Esophagus squamous epithelium (tissue), 5 donors: ENCODE measurements at regions not wholly inside any gene's neighbourhood (a gene's known extent, or its start where the extent isn't known, plus 50 kb on each side); places are given as distances from the start of the nearest gene placed in this dataset.
"Not testable (repeated sequence)": the region's sequence is repeated elsewhere in the genome, so short reads cannot be mapped to it uniquely, and the experiment has no call there.

Experiments used
- DNase-seq: peaks from one replicate; lab custom pipeline; 2025; lab: John Stamatoyannopoulos, UW
- H3K27ac ChIP-seq, 4 donors: fragments of 200-600 bp; sonication (generic); one replicate each; pipeline ENCODE4 v1.5.1; 2016 to 2019; ENCODE audit warnings: mild to moderate bottlenecking in 1 of 4
- H3K27me3 ChIP-seq, 4 donors: fragments of 200-600 bp; sonication (generic); 1 replicate in 3 of 4; 2 replicates in 1 of 4; pipeline versions ENCODE4 v1.5.1 to v1.6.0; 2017 to 2021; ENCODE audit warnings: antibody characterized with exemption in 1 of 4
- H3K36me3 ChIP-seq, 3 donors: fragments of 200-600 bp; sonication (generic); one replicate each; pipeline ENCODE4 v1.5.1; 2016 to 2019
- H3K4me1 ChIP-seq, 3 donors: fragments of 200-600 bp; sonication (generic); one replicate each; pipeline ENCODE4 v1.5.1; 2017 to 2019
- H3K4me3 ChIP-seq, 4 donors: fragments of 200-600 bp; sonication (generic); 1 replicate in 3 of 4; 2 replicates in 1 of 4; pipeline ENCODE4 v1.5.1; 2016 to 2019; ENCODE audit warnings: mild to moderate bottlenecking in 2 of 4, moderate library complexity in 1 of 4
- H3K9me3 ChIP-seq, 3 donors: fragments of 200-600 bp; sonication (generic); one replicate each; pipeline ENCODE4 v1.5.1; 2016 to 2019
- CTCF ChIP-seq, 6 experiments: fragments of 450-650 bp in 4 of 6; fragments of 200-600 bp in 2 of 6; sonication (generic) in 2 of 6; IDR thresholded peaks; one replicate each; pipeline ENCODE4 v1.5.1; 2016 to 2019; ENCODE audit warnings: antibody characterized with exemption in 6 of 6, mild to moderate bottlenecking in 4 of 6, moderate library complexity in 4 of 6
- POLR2A ChIP-seq, 4 donors: fragments of 450-650 bp; IDR thresholded peaks; one replicate each; pipeline ENCODE4 v1.6.1; 2017; ENCODE audit warnings: antibody characterized with exemption in 4 of 4, mild to moderate bottlenecking in 4 of 4, moderate library complexity in 3 of 4
- WGBS, 2 donors: methylation state at CpG; one replicate each; pipeline ENCODE4 v1.1.5; 2018; 5-methylcytosine and 5-hydroxymethylcytosine counted together
- intact Hi-C: fragments of 100-400 bp; cut with DNase I; formaldehyde crosslinking; loops from one replicate; pipeline ENCODE4 v1.15.0; 2022
- donor health status: DM: yes; HTN: yes; CAD: no.

GRCh38 chr12:72742568-72742967, 470.4 kb downstream of the TRHDE start:
- TF ChIP-seq CTCF (IDR thresholded peaks at IDR 0.05) (no peak), POLR2A (IDR thresholded peaks at IDR 0.05) (no peak)
- Histone ChIP-seq H3K27me3 (no peaks in the 10 kb centered on the region), H3K36me3 (no peaks in the 10 kb centered on the region), H3K27ac (no peak overlapping the region), H3K4me1 (no peaks in the 10 kb centered on the region), H3K4me3 (no peak overlapping the region), H3K9me3 (peaks cover 0 to 17% (median 8%) of the 10 kb centered on the region in 3 donors)
- no peak for DNase-seq
- intact Hi-C loops: no loop called here

GRCh38 chr12:72746048-72746447, 473.9 kb downstream of the TRHDE start:
- intact Hi-C loops: no loop called here
- TF ChIP-seq POLR2A (IDR thresholded peaks at IDR 0.05): no peak
- TF ChIP-seq CTCF (IDR thresholded peaks at IDR 0.05): no peak
- no peak for DNase-seq
- WGBS, 2 donors: 51 to 68% methylated on average over 2 of the region's 2 CpGs
- no peaks in the 10 kb centered on the region for H3K27me3 ChIP-seq
- H3K27ac ChIP-seq: no peak overlapping the region
- H3K4me3 ChIP-seq: no peak overlapping the region
- peaks cover 0 to 10% (median 4%) of the 10 kb centered on the region in 3 donors for H3K9me3 ChIP-seq
- H3K36me3 ChIP-seq: no peaks in the 10 kb centered on the region
- no peaks in the 10 kb centered on the region for H3K4me1 ChIP-seq

DNA sequence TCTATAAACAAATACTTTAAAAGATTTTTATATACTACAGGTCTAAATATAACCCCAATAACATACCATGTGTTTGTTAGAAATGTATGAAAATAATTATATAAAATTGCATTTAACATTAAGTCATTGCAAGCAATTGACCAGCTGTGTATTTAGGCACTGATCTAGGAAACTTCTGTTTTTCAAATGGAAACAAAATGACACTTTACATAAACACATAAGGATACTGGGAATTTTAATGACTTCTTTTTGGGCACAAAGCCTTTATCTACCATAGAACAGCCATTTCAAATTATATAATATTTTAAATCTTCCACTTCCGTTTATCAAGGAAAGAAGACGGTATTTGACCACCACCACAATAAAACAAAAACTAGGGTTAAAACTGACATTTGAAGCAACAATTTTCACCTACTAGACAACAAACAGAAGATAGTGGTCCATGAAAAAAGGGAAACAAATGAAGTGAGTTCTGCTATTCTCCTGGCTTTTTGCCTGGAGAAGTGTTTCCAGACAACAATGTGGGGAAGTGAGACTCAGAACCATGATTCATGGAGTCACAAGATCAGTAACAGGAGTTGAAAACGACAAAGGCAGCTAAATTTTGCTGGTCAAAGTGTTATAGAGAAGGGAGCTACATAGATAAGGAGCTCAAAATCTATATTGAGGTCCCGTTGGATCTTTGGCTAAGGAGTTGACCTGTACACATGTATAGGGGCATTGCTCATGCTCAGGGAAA, 475.1 kb downstream of the TRHDE start:
- no peaks in the 10 kb centered on the region for H3K4me1 ChIP-seq
- H3K4me3 ChIP-seq: no peak overlapping the region
- 42 to 55% methylated on average over 4 of the region's 4 CpGs for WGBS, 2 donors
- peaks cover 0 to 7% (median 0%) of the 10 kb centered on the region in 3 donors for H3K9me3 ChIP-seq
- intact Hi-C loops: no loop called here
- H3K27me3 ChIP-seq: no peaks in the 10 kb centered on the region
- TF ChIP-seq CTCF (IDR thresholded peaks at IDR 0.05): no peak
- no peak for TF ChIP-seq POLR2A (IDR thresholded peaks at IDR 0.05)
- no peaks in the 10 kb centered on the region for H3K36me3 ChIP-seq
- no peak for DNase-seq
- H3K27ac ChIP-seq: peak overlapping the region in 1 of 4 donors; percentile 42

DNA sequence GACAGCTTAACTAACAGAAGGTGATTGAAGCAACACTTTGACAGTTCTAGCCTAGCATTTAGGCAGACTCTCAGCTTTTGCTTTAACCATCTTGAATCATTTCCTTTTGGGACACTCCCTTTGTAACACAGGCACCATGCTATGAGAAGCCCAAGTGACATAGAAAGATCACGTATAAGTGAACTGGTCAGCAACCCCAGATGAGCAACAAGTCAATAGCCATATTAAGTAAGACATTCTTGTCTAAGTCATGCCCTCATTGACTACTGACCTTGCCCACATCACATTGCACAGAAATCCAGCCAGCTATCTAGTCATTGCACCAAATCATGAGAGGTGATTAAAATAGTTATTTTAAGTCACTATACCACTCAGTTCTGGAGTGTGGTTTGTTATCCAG, 476.8 kb downstream of the TRHDE start:
- no peaks in the 10 kb centered on the region for H3K36me3 ChIP-seq
- 80 to 100% methylated on average over 1 of the region's 1 CpG for WGBS, 2 donors
- intact Hi-C loops: no loop called here
- H3K27me3 ChIP-seq: no peaks in the 10 kb centered on the region
- no peaks in the 10 kb centered on the region for H3K9me3 ChIP-seq
- no peak for DNase-seq
- TF ChIP-seq CTCF (IDR thresholded peaks at IDR 0.05) (no peak), POLR2A (IDR thresholded peaks at IDR 0.05) (no peak)
- no peak overlapping the region for H3K4me3 ChIP-seq
- H3K4me1 ChIP-seq: no peaks in the 10 kb centered on the region
- H3K27ac ChIP-seq: no peak overlapping the region

- intact Hi-C loops: no loop called here
- H3K27me3 ChIP-seq: no peaks in the 10 kb centered on the region
- peaks cover 0 to 10% (median 4%) of the 10 kb centered on the region in 3 donors for H3K9me3 ChIP-seq
- 36 to 40% methylated on average over 3 of the region's 3 CpGs for WGBS, 2 donors
- no peaks in the 10 kb centered on the region for H3K36me3 ChIP-seq
- no peak overlapping the region for H3K4me3 ChIP-seq
- TF ChIP-seq POLR2A (IDR thresholded peaks at IDR 0.05): no peak
- TF ChIP-seq CTCF (IDR thresholded peaks at IDR 0.05): no peak
- no peaks in the 10 kb centered on the region for H3K4me1 ChIP-seq
- DNase-seq: no peak
- H3K27ac ChIP-seq: no peak overlapping the region
Observed at GRCh38 chr12:72753571-72753970, 481.4 kb downstream of the TRHDE start.

GRCh38 chr12:72754026-72754425, 481.9 kb downstream of the TRHDE start:
- DNase-seq, H3K36me3 ChIP-seq, H3K4me3 ChIP-seq, H3K9me3 ChIP-seq, H3K4me1 ChIP-seq, H3K27me3 ChIP-seq, H3K27ac ChIP-seq, intact Hi-C loops: not testable (repeated sequence)
- 84 to 92% methylated on average over 18 of the region's 18 CpGs for WGBS, 2 donors
